ENCODE measurements at regions not wholly inside any gene's neighbourhood (a gene's known extent, or its start where the extent isn't known, plus 50 kb on each side); places are given as distances from the start of the nearest gene placed in this dataset.

GRCh38 chr4:103895876-103896465, 176.2 kb upstream of the TACR3 start:
- Histone ChIP-seq H3K79me2 (ENCODE audit: insufficient read depth) (no peaks in the 10 kb centered on the region), H3K4me3 (ENCODE audit: low read depth in 2 of 2, low read length in 1 of 2) (no peak overlapping the region), H3K9ac (no peak overlapping the region), H3K27me3 (ENCODE audit: insufficient read depth) (no peaks in the 10 kb centered on the region), H3K9me2 (no peaks in the 10 kb centered on the region), H3K27ac (ENCODE audit: low read depth in 2 of 2, low read length in 1 of 2) (no peak overlapping the region), H2AFZ (ENCODE audit: low read depth) (no peak overlapping the region), H3F3A (replicated peaks; ENCODE audit: insufficient read depth) (no peaks in the 10 kb centered on the region), H3K36me3 (replicated peaks in 1 of 2; ENCODE audit: control insufficient read depth in 1 of 2, insufficient read depth in 2 of 2, low read length in 1 of 2) (no peaks in the 10 kb centered on the region), H3K9me3 (no peaks in the 10 kb centered on the region), H3K4me2 (no peak overlapping the region), H4K20me1 (ENCODE audit: insufficient read depth) (no peaks in the 10 kb centered on the region), H3K4me1 (ENCODE audit: control insufficient read depth in 1 of 2, insufficient read depth in 2 of 2, low read depth in 1 of 2, low read length in 1 of 2) (no peaks in the 10 kb centered on the region)
- TF ChIP-seq TAF1 (IDR thresholded peaks at IDR 0.05; ENCODE audit: borderline replicate concordance, low read depth, low read length) (no peak), JUND (IDR thresholded peaks at IDR 0.05) (no peak), FOXM1 (IDR thresholded peaks at IDR 0.05; ENCODE audit: low read depth) (no peak), GABPA (IDR thresholded peaks at IDR 0.05; ENCODE audit: low read depth) (no peak), CHD2 (IDR thresholded peaks at IDR 0.05; ENCODE audit: low read length, partially characterized antibody) (no peak), IRF3 (IDR thresholded peaks at IDR 0.05; ENCODE audit: low read depth, low read length) (no peak), MXI1 (IDR thresholded peaks at IDR 0.05; ENCODE audit: low read depth, low read length) (no peak), RAD21 (IDR thresholded peaks at IDR 0.05; ENCODE audit: low read length) (no peak)
- ChIA-PET POLR2A (no interaction called here), CTCF (interaction anchor here (1.4 kb wide), 1 partner anchor 19 kb away, joined by 3 read pairs; no protein-coding TSS in a partner anchor)
- DNase-seq = no peak

DNA sequence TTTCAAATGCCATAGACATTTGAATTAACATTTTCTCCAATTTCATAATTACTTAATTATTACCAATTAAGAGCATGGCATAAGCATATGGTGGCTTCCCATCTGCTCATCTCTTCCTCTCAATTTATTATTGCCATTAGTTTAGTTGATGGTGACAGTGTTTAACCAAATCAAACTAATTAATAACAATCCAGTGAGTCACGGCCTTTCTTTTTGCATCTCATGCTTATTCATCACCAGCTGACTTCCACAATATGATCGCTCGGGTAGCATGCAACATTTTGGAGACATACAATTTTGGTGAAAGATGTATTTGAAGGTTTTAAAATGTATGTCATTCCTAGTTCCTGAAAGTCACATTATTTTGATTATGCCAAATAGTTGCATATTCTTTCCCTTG, 172.8 kb upstream of the TACR3 start:
- POLR2A ChIA-PET = no interaction called here
- no peak for DNase-seq
- TF ChIP-seq POLR2AphosphoS5 (IDR thresholded peaks at IDR 0.05; ENCODE audit: low read depth, low read length) = no peak
- TF ChIP-seq MEF2A (IDR thresholded peaks at IDR 0.05; ENCODE audit: borderline replicate concordance, low read depth) = no peak
- no peak for TF ChIP-seq ELF1 (IDR thresholded peaks at IDR 0.05)
- no peak for TF ChIP-seq RFX5 (IDR thresholded peaks at IDR 0.05; ENCODE audit: low read length)
- no peak for TF ChIP-seq IRF3 (IDR thresholded peaks at IDR 0.05; ENCODE audit: low read depth, low read length)
- TF ChIP-seq YY1 (IDR thresholded peaks at IDR 0.05; ENCODE audit: low read depth) = no peak
- no peak for TF ChIP-seq EP300 (IDR thresholded peaks at IDR 0.05; ENCODE audit: borderline replicate concordance in 1 of 2, low read depth in 1 of 2, low read length in 1 of 2)
- TF ChIP-seq SIN3A (IDR thresholded peaks at IDR 0.05; ENCODE audit: borderline replicate concordance, low read depth, low read length) = no peak
- no peak for TF ChIP-seq CTCF (IDR thresholded peaks at IDR 0.05)
- no peak for TF ChIP-seq REST (IDR thresholded peaks at IDR 0.05; ENCODE audit: low read depth, low read length)
- no peak for TF ChIP-seq CHD2 (IDR thresholded peaks at IDR 0.05; ENCODE audit: low read length, partially characterized antibody)
- TF ChIP-seq MAX (IDR thresholded peaks at IDR 0.05; ENCODE audit: low read depth) = no peak
- no peak for TF ChIP-seq RXRA (IDR thresholded peaks at IDR 0.05; ENCODE audit: borderline replicate concordance, low read depth)
- TF ChIP-seq GATA2 (CRISPR knock-in tag; IDR thresholded peaks at IDR 0.05) = no peak
- no peak for TF ChIP-seq EZH2phosphoT487 (IDR thresholded peaks at IDR 0.05; ENCODE audit: borderline replicate concordance, low read depth)
- TF ChIP-seq NFIC (IDR thresholded peaks at IDR 0.05; ENCODE audit: borderline replicate concordance) = no peak

More for the DNA sequence above, 172.8 kb upstream of the TACR3 start:
- Histone ChIP-seq H3K4me2 (no peak overlapping the region), H3K79me2 (ENCODE audit: insufficient read depth) (no peaks in the 10 kb centered on the region), H3K4me1 (ENCODE audit: control insufficient read depth in 1 of 2, insufficient read depth in 2 of 2, low read depth in 1 of 2, low read length in 1 of 2) (no peaks in the 10 kb centered on the region), H2AFZ (ENCODE audit: low read depth) (no peak overlapping the region), H3K9me2 (no peaks in the 10 kb centered on the region), H3K27me3 (ENCODE audit: insufficient read depth) (no peaks in the 10 kb centered on the region), H3K9ac (no peak overlapping the region), H3K4me3 (ENCODE audit: low read depth in 2 of 2, low read length in 1 of 2) (no peak overlapping the region), H4K20me1 (ENCODE audit: insufficient read depth) (no peaks in the 10 kb centered on the region), H3F3A (replicated peaks; ENCODE audit: insufficient read depth) (no peaks in the 10 kb centered on the region), H3K9me3 (no peaks in the 10 kb centered on the region), H3K27ac (ENCODE audit: low read depth in 2 of 2, low read length in 1 of 2) (no peak overlapping the region), H3K36me3 (replicated peaks in 1 of 2; ENCODE audit: control insufficient read depth in 1 of 2, insufficient read depth in 2 of 2, low read length in 1 of 2) (no peaks in the 10 kb centered on the region)
- CTCF ChIA-PET = no interaction called here
- 15% methylated on average over 3 of the region's 3 CpGs for WGBS (ENCODE audit: low lambda C conversion rate)

Data from SK-N-SH (cell line).